ENCODE measurements at regions not wholly inside any gene's neighbourhood (a gene's known extent, or its start where the extent isn't known, plus 50 kb on each side); places are given as distances from the start of the nearest gene placed in this dataset.

DNA sequence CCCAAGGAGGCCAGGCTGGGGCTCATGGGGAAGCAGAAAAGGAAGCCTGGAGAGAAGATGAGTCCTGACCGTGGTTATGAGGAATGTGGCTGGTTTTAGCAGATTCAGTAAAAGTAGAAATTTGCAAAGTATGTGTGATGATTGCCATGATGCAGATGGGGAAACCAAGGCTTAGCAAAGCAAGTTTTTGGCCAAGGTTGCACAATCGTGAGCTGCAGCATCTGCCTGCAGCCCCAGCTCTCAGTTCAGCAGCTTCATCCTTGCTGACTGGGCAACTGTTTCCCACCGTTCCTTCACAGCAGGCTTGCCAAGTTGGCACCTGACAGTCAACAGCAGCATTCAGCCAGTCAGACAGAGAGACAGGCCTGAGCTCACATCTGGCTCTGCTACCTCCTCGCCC, 656.7 kb downstream of the MED13L start:
- Histone ChIP-seq H3K4me2 (ENCODE audit: unreplicated experiment) (no peak overlapping the region), H3K79me2 (ENCODE audit: insufficient read depth) (no peaks in the 10 kb centered on the region), H3K4me1 (ENCODE audit: insufficient read depth) (no peaks in the 10 kb centered on the region), H3K9me2 (ENCODE audit: insufficient read depth) (no peaks in the 10 kb centered on the region), H3K27me3 (replicated peaks; ENCODE audit: insufficient read depth) (no peaks in the 10 kb centered on the region; the same call in 1 of the 2 replicates), H4K20me1 (ENCODE audit: insufficient read depth) (no peaks in the 10 kb centered on the region), H3K9me3 (ENCODE audit: low read depth) (no peaks in the 10 kb centered on the region), H3F3A (ENCODE audit: insufficient read depth) (no peaks in the 10 kb centered on the region), H3K4me3 (no peak overlapping the region), H2AFZ (no peak overlapping the region), H3K36me3 (ENCODE audit: low read depth) (no peaks in the 10 kb centered on the region), H3K27ac (no peak overlapping the region), H3K9ac (no peak overlapping the region)
- TF ChIP-seq EZH2 (IDR thresholded peaks at IDR 0.05; ENCODE audit: insufficient read depth, poor library complexity, severe bottlenecking): no peak
- no peak for TF ChIP-seq EZH2phosphoT487 (IDR thresholded peaks at IDR 0.05; ENCODE audit: insufficient read depth, low read depth)
- DNase-seq: no peak
- in situ Hi-C loops (cut with MboI): no loop called here
- 34 to 42% methylated on average over 4 of the region's 4 CpGs for WGBS, 2 experiments (ENCODE audit: low coverage in 1 of 2, low lambda C conversion rate in 2 of 2, missing lambda C conversion rate in 2 of 2)

DNA sequence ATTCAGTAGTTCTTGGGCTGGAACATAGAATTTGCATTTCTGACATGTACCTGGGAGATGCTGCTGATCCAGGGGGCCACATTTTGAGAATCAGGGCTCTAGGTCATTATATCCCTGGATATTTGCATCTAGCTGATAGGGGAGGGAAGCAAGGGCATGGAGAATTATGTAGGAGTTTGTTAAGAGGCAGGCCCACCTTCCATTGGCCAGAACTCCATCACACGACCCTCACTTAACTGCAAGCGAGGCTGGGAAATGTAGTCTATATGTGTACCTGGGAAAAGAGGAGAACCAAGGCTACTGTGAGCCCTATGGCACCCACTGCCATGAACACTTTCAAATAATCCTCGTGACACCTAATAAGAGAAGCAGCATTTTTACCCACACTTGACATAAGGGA, 657.6 kb downstream of the MED13L start:
- no peak overlapping the region for H3K27ac ChIP-seq

DNA sequence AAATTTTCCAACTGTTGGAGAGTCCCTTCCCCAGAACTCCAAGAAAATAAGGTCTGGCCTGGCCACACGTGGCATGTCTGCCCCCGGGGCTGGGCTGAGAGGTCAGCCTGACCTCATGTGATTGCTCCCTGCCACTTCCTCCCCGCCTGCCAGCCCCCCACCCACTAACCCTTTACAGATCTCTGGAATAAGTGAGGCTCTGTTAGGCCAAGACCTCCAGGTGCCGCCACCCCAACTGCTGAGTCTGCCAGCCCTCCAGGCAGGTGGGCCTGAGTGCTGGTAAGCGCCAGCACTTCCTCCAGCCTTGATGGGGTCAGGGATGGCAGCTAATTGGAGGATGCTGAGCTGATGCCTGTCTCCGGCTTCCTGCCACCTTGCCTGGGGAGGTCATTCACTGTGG, 658.4 kb downstream of the MED13L start:
- H3K27ac ChIP-seq: no peak overlapping the region
- DNase-seq: no peak
- H3K36me3 ChIP-seq (ENCODE audit: low read depth): no peaks in the 10 kb centered on the region
- H3K9me2 ChIP-seq (ENCODE audit: insufficient read depth): no peaks in the 10 kb centered on the region
- 61 to 71% methylated on average over 6 of the region's 6 CpGs for WGBS, 2 experiments (ENCODE audit: low coverage in 1 of 2, low lambda C conversion rate in 2 of 2, missing lambda C conversion rate in 2 of 2)
- no peaks in the 10 kb centered on the region for H3K4me1 ChIP-seq (ENCODE audit: insufficient read depth)
- H4K20me1 ChIP-seq (ENCODE audit: insufficient read depth): no peaks in the 10 kb centered on the region
- H3F3A ChIP-seq (ENCODE audit: insufficient read depth): no peaks in the 10 kb centered on the region
- H3K9me3 ChIP-seq (ENCODE audit: low read depth): no peaks in the 10 kb centered on the region
- H3K79me2 ChIP-seq (ENCODE audit: insufficient read depth): no peaks in the 10 kb centered on the region
- H2AFZ ChIP-seq: no peak overlapping the region
- in situ Hi-C loops (cut with MboI): no loop called here
- no peak overlapping the region for H3K4me3 ChIP-seq
- H3K4me2 ChIP-seq (ENCODE audit: unreplicated experiment): no peak overlapping the region
- H3K9ac ChIP-seq: no peak overlapping the region
- TF ChIP-seq EZH2 (IDR thresholded peaks at IDR 0.05; ENCODE audit: insufficient read depth, poor library complexity, severe bottlenecking) (no peak), EZH2phosphoT487 (IDR thresholded peaks at IDR 0.05; ENCODE audit: insufficient read depth, low read depth) (no peak)
- no peaks in the 10 kb centered on the region; the same call in 1 of the 2 replicates for H3K27me3 ChIP-seq (replicated peaks; ENCODE audit: insufficient read depth)

More for the DNA sequence above, 657.6 kb downstream of the MED13L start:
- Histone ChIP-seq H2AFZ (no peak overlapping the region), H3F3A (ENCODE audit: insufficient read depth) (no peaks in the 10 kb centered on the region), H3K79me2 (ENCODE audit: insufficient read depth) (no peaks in the 10 kb centered on the region), H4K20me1 (ENCODE audit: insufficient read depth) (no peaks in the 10 kb centered on the region), H3K4me2 (ENCODE audit: unreplicated experiment) (no peak overlapping the region), H3K4me1 (ENCODE audit: insufficient read depth) (no peaks in the 10 kb centered on the region), H3K9ac (no peak overlapping the region), H3K9me2 (ENCODE audit: insufficient read depth) (no peaks in the 10 kb centered on the region), H3K9me3 (ENCODE audit: low read depth) (no peaks in the 10 kb centered on the region), H3K36me3 (ENCODE audit: low read depth) (no peaks in the 10 kb centered on the region), H3K27me3 (replicated peaks; ENCODE audit: insufficient read depth) (no peaks in the 10 kb centered on the region; the same call in 1 of the 2 replicates), H3K4me3 (no peak overlapping the region)
- in situ Hi-C loops (cut with MboI): no loop called here
- DNase-seq: no peak
- WGBS, 2 experiments (ENCODE audit: low coverage in 1 of 2, low lambda C conversion rate in 2 of 2, missing lambda C conversion rate in 2 of 2): 82% methylated on average over 3 of the region's 3 CpGs
- TF ChIP-seq EZH2 (IDR thresholded peaks at IDR 0.05; ENCODE audit: insufficient read depth, poor library complexity, severe bottlenecking) (no peak), EZH2phosphoT487 (IDR thresholded peaks at IDR 0.05; ENCODE audit: insufficient read depth, low read depth) (no peak)

DNA sequence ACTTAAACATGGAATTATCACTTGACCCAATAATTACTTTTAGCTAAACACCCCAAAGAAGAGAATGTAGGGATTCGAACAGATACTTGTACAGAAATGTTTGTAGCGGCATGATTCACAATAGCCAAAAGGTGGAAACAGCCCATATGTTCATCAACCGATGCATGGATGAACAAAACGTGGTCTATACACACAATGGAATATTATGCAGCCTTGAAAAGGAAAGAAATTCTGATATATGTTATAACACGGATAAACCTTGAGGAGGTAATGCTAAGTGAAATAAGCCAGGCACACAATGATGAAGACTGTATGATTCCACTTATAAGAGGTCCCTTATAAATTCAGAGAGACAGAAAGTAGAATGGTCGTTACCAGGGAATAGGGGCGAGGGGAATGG, 659.4 kb downstream of the MED13L start:
- Histone ChIP-seq H2AFZ (no peak overlapping the region), H3K36me3 (ENCODE audit: low read depth) (no peaks in the 10 kb centered on the region), H4K20me1 (ENCODE audit: insufficient read depth) (no peaks in the 10 kb centered on the region), H3K4me3 (no peak overlapping the region), H3F3A (ENCODE audit: insufficient read depth) (no peaks in the 10 kb centered on the region), H3K4me2 (ENCODE audit: unreplicated experiment) (no peak overlapping the region), H3K9ac (no peak overlapping the region), H3K4me1 (ENCODE audit: insufficient read depth) (no peaks in the 10 kb centered on the region), H3K27me3 (replicated peaks; ENCODE audit: insufficient read depth) (no peaks in the 10 kb centered on the region; the same call in 1 of the 2 replicates), H3K9me2 (ENCODE audit: insufficient read depth) (no peaks in the 10 kb centered on the region), H3K9me3 (ENCODE audit: low read depth) (no peaks in the 10 kb centered on the region), H3K27ac (no peak overlapping the region), H3K79me2 (ENCODE audit: insufficient read depth) (no peaks in the 10 kb centered on the region)
- DNase-seq: no peak
- TF ChIP-seq EZH2 (IDR thresholded peaks at IDR 0.05; ENCODE audit: insufficient read depth, poor library complexity, severe bottlenecking) (no peak), EZH2phosphoT487 (IDR thresholded peaks at IDR 0.05; ENCODE audit: insufficient read depth, low read depth) (no peak)
- in situ Hi-C loops (cut with MboI): no loop called here
- WGBS, 2 experiments (ENCODE audit: low coverage in 1 of 2, low lambda C conversion rate in 2 of 2, missing lambda C conversion rate in 2 of 2): 68 to 73% methylated on average over 7 of the region's 7 CpGs

DNA sequence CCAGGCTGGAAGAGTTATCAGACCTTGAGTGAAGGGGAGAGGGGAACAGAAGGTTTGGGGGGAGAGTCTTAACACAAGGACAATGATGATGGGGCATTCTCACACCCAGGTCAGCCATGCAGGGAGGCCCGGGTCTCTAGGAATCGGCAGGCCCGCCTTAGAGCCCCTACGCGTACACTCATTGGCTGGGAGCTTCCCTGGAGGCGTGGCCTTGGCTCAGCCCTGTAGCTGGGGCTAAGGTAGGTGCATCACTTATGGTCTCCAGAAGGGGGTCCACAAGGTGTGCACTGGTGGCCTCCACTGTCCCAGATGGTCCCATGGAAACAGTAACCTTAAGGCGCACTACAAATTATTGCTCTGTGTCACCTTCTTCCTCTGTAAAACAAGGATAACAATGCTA, 660.1 kb downstream of the MED13L start:
- Histone ChIP-seq H3K36me3 (ENCODE audit: low read depth) (no peaks in the 10 kb centered on the region), H3K27ac (no peak overlapping the region), H3K9me3 (ENCODE audit: low read depth) (no peaks in the 10 kb centered on the region), H3K79me2 (ENCODE audit: insufficient read depth) (no peaks in the 10 kb centered on the region), H2AFZ (no peak overlapping the region), H3K4me3 (no peak overlapping the region), H3K9ac (no peak overlapping the region), H3K27me3 (replicated peaks; ENCODE audit: insufficient read depth) (no peaks in the 10 kb centered on the region; the same call in 1 of the 2 replicates), H3K9me2 (ENCODE audit: insufficient read depth) (no peaks in the 10 kb centered on the region), H3K4me2 (ENCODE audit: unreplicated experiment) (no peak overlapping the region), H3K4me1 (ENCODE audit: insufficient read depth) (no peaks in the 10 kb centered on the region), H4K20me1 (ENCODE audit: insufficient read depth) (no peaks in the 10 kb centered on the region), H3F3A (ENCODE audit: insufficient read depth) (no peaks in the 10 kb centered on the region)
- DNase-seq: no peak
- TF ChIP-seq EZH2phosphoT487 (IDR thresholded peaks at IDR 0.05; ENCODE audit: insufficient read depth, low read depth): no peak
- TF ChIP-seq EZH2 (IDR thresholded peaks at IDR 0.05; ENCODE audit: insufficient read depth, poor library complexity, severe bottlenecking): no peak
- WGBS, 2 experiments (ENCODE audit: low coverage in 1 of 2, low lambda C conversion rate in 2 of 2, missing lambda C conversion rate in 2 of 2): 77 to 78% methylated on average over 4 to 7 of the region's 7 CpGs
- in situ Hi-C loops (cut with MboI): no loop called here

All from GM23248 (cell line).